ENCODE measurements at regions not wholly inside any gene's neighbourhood (a gene's known extent, or its start where the extent isn't known, plus 50 kb on each side); places are given as distances from the start of the nearest gene placed in this dataset.
"Not testable (repeated sequence)": the region's sequence is repeated elsewhere in the genome, so short reads cannot be mapped to it uniquely, and the experiment has no call there.

DNA sequence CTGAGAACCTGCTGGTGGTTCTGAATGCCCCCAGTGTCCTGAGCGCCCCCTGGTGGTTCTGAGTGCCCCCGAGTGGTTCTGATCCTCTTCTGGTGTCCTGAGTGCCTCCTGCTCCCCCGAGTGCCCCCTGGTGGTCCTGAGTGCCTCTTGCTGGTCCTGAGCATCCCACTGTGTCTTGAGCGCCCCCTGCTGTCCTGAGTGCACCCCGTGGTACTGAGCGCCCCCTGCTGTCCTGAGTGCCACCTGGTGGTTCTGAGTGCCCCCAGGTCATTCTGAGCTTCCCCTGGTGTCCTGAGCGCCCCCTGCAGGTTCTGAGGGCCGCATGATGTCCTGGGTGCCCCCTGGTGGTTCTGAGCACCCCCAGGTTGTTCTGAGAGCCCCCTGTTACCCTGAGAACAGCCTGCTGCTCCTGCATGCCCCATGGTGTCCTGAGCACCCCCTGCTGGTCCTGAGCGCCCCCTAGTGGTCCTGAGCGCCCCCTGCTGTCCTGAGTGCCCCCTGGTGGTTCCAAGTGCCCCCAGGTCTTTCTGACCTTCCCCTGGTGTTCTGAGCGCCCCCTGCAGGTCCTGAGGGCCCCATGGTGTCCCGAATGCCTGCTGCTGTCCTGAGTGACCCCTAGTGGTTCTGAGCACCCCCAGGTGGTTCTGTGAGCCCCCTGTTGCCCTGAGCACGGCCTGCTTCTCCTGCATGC lies 1165.4 kb downstream of the TMEM121 start:
- TF ChIP-seq SPI1 (IDR thresholded peaks at IDR 0.05; ENCODE audit: borderline replicate concordance, low read depth) (no peak), GABPA (IDR thresholded peaks at IDR 0.05; ENCODE audit: low read depth) (no peak), REST (IDR thresholded peaks at IDR 0.05; ENCODE audit: insufficient replicate concordance, low read depth) (no peak), POLR2AphosphoS5 (IDR thresholded peaks at IDR 0.05; ENCODE audit: low read depth) (peak; percentile 47; the same call in 1 of the 2 replicates)
- TF ChIP-seq, protein P1, sequence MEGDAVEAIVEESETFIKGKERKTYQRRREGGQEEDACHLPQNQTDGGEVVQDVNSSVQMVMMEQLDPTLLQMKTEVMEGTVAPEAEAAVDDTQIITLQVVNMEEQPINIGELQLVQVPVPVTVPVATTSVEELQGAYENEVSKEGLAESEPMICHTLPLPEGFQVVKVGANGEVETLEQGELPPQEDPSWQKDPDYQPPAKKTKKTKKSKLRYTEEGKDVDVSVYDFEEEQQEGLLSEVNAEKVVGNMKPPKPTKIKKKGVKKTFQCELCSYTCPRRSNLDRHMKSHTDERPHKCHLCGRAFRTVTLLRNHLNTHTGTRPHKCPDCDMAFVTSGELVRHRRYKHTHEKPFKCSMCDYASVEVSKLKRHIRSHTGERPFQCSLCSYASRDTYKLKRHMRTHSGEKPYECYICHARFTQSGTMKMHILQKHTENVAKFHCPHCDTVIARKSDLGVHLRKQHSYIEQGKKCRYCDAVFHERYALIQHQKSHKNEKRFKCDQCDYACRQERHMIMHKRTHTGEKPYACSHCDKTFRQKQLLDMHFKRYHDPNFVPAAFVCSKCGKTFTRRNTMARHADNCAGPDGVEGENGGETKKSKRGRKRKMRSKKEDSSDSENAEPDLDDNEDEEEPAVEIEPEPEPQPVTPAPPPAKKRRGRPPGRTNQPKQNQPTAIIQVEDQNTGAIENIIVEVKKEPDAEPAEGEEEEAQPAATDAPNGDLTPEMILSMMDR (IDR thresholded peaks at IDR 0.05; ENCODE audit: insufficient read depth, low read length), result peak; percentile 11
- DNase-seq (ENCODE audit: low read depth in 1 of 2, low spot score in 1 of 2), result peak; percentile 51 to 64
- no peak overlapping the region for H3K27ac ChIP-seq (replicated peaks)
- no peaks in the 10 kb centered on the region for H3K27me3 ChIP-seq (ENCODE audit: insufficient read depth, poor library complexity, severe bottlenecking)
- H3K4me3 ChIP-seq (replicated peaks; ENCODE audit: insufficient read depth, low read length), result no peak overlapping the region

GRCh38 chr14:106694638-106695393 lies 1168.4 kb downstream of the TMEM121 start:
- TF ChIP-seq GABPA (IDR thresholded peaks at IDR 0.05; ENCODE audit: low read depth) (no peak), SPI1 (IDR thresholded peaks at IDR 0.05; ENCODE audit: borderline replicate concordance, low read depth) (peak; percentile 32; the same call in 1 of the 2 replicates)
- TF ChIP-seq, protein P1 (IDR thresholded peaks at IDR 0.05; ENCODE audit: insufficient read depth, low read length), result peak; percentile 81
- Histone ChIP-seq H3K4me3 (replicated peaks; ENCODE audit: insufficient read depth, low read length) (peak overlapping the region; percentile 15), H3K27ac (replicated peaks) (0 out of 2 replicates have a peak overlapping the region, but pooled peaks have one; percentile 38), H3K27me3 (ENCODE audit: insufficient read depth, poor library complexity, severe bottlenecking) (no peaks in the 10 kb centered on the region)
- peak; percentile 66 to 83 for DNase-seq (ENCODE audit: low read depth in 1 of 2, low spot score in 1 of 2)

- not testable (repeated sequence) for H3K27me3 ChIP-seq (ENCODE audit: insufficient read depth, poor library complexity, severe bottlenecking)
- DNase-seq (ENCODE audit: low read depth in 1 of 2, low spot score in 1 of 2), result peak in 1 of 2 experiments; percentile 58
- Histone ChIP-seq H3K4me3 (replicated peaks; ENCODE audit: insufficient read depth, low read length) (0 out of 2 replicates have a peak overlapping the region, but pooled peaks have one; percentile 6), H3K27ac (replicated peaks) (peak overlapping the region; percentile 65)
- TF ChIP-seq SPI1 (IDR thresholded peaks at IDR 0.05; ENCODE audit: borderline replicate concordance, low read depth) (peak; percentile 69), POLR2AphosphoS5 (IDR thresholded peaks at IDR 0.05; ENCODE audit: low read depth) (0 out of 2 replicates have a peak, but pooled peaks have one; percentile 19)
Observed at GRCh38 chr14:106698620-106699267, 1172.4 kb downstream of the TMEM121 start.

DNA sequence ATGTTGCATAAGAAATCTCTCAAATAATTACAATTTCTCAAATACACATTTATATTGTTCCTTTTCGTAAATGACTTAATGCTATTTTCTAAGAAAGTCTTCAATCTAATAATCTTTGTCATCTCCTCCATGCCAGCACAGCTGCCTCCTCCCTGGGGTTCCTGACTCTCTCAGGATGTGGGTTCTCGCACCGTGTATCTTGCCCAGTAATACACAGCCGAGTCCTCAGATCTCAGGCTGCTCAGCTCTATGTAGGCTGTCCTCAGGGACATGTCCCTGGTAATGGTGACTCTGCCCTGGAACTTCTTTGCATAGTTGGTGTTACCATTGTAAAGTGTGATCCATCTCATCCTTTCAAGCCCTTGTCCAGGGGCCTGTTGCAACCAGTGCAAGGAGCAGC lies 1177.3 kb downstream of the TMEM121 start:
- H3K4me3 ChIP-seq (replicated peaks; ENCODE audit: insufficient read depth, low read length); DNase-seq (ENCODE audit: low read depth in 1 of 2, low spot score in 1 of 2); H3K27ac ChIP-seq (replicated peaks); H3K27me3 ChIP-seq (ENCODE audit: insufficient read depth, poor library complexity, severe bottlenecking): not testable (repeated sequence)

DNA sequence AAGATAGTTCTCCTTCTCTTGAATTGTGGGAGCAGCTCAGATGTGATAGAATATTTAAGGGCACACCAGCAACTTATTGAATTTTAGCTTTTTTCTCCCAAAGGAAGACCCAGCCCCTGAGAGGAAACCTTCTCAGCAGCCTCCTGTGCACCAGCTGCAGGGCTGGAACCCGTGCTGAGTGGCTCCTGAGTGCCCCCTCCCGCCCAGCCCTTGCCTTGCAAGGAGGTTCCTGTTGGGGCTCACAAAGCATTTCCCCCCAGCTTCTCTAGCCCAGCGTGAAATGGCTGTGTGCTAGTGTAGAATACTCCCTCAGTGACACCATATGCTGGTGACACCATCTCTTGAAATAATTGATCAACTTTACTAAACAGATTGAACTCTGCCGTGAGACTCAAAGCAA lies 1180.1 kb downstream of the TMEM121 start:
- DNase-seq (ENCODE audit: low read depth in 1 of 2, low spot score in 1 of 2), result peak in 1 of 2 experiments; percentile 42
- not testable (repeated sequence) for H3K4me3 ChIP-seq (replicated peaks; ENCODE audit: insufficient read depth, low read length); H3K27ac ChIP-seq (replicated peaks); H3K27me3 ChIP-seq (ENCODE audit: insufficient read depth, poor library complexity, severe bottlenecking)

DNA sequence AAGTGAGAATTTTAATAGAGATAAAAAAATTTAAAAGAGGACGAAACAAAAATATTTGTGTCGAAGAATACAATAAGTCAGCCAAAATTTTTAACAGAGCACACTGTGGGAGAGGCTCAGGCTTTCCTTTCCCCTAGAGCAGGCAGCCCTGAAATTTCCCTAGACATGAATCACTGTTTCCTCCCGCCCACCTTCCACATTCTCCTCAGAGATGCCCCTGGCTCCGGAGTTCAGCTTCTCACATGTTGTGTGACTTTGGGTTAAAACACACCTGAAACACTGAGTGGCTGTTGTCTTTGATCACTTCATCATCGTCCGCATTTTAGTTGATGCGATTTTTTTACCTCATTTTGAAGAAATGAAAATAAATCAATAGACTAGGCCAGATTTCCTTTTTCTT lies 1183.8 kb downstream of the TMEM121 start:
- H3K27ac ChIP-seq (replicated peaks); H3K4me3 ChIP-seq (replicated peaks; ENCODE audit: insufficient read depth, low read length); DNase-seq (ENCODE audit: low read depth in 1 of 2, low spot score in 1 of 2); H3K27me3 ChIP-seq (ENCODE audit: insufficient read depth, poor library complexity, severe bottlenecking): not testable (repeated sequence)

DNA sequence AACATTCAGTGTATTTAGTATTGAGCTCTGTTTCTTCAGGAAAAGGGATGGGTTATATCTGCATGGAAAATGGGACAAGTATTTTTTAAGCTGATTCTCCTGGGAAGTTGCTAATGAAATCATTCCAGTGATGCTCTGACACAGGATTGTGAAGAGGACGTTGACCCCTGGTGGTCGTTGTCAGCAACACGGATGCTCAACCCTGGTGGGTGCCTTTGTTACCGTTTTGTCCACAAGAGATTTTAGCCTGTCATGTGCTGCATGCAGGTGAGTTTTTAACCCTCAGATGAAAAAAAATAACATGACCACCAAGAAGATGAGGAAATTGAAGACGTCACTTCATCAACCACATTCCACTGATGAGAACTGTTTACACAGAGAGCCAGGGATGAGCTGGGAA lies 1186.1 kb downstream of the TMEM121 start:
- not testable (repeated sequence) for H3K4me3 ChIP-seq (replicated peaks; ENCODE audit: insufficient read depth, low read length); H3K27ac ChIP-seq (replicated peaks); H3K27me3 ChIP-seq (ENCODE audit: insufficient read depth, poor library complexity, severe bottlenecking); DNase-seq (ENCODE audit: low read depth in 1 of 2, low spot score in 1 of 2)

DNA sequence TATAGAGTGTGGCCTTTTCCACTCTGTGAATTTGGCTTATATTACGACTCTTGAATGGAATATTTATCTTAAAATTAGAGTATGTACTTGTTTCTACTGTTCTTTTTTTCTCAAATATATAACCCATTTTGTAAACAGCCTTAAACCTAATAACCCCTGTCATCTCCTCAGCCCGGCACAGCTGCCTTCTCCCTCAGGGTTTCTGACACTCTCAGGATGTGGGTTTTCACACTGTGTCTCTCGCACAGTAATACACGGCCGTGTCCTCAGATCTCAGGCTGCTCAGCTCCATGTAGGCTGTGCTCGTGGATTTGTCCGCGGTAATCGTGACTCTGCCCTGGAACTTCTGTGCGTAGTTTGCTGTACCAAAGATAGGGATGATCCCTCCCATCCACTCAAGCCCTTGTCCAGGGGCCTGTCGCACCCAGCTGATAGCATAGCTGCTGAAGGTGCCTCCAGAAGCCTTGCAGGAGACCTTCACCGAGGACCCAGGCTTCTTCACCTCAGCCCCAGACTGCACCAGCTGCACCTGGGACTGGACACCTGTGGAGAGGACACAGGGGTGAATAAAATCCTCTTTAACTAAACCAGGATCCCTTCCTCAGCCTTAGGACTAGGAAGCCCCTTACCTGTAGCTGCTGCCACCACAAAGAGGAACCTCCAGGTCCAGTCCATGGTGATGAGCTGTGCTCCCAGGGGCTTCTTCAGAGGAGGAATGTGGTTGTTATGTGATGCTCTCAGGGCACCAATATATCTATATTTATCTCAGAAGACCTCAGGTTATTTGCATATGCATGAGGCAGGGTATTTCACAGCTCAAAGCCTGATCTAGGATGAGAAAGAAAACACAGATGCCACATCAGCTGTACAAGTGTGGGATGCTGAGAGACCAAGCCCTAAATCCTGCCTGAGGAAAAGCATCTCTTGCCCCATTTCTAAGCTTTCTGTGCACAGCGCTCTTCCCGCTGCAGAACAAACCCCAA lies 1188.4 kb downstream of the TMEM121 start:
- H3K4me3 ChIP-seq (replicated peaks; ENCODE audit: insufficient read depth, low read length); H3K27me3 ChIP-seq (ENCODE audit: insufficient read depth, poor library complexity, severe bottlenecking); H3K27ac ChIP-seq (replicated peaks); DNase-seq (ENCODE audit: low read depth in 1 of 2, low spot score in 1 of 2): not testable (repeated sequence)
